Uterus (tissue), 2 donors: ENCODE measurements at regions not wholly inside any gene's neighbourhood (a gene's known extent, or its start where the extent isn't known, plus 50 kb on each side); places are given as distances from the start of the nearest gene placed in this dataset.

Experiments used
- CTCF ChIP-seq, 4 experiments: fragments of 200-600 bp in 2 of 4; fragments of 450-650 bp in 2 of 4; sonication (generic) in 2 of 4; IDR thresholded peaks; one replicate each; pipeline ENCODE4 v1.5.1; 2016 to 2019; ENCODE audit warnings: antibody characterized with exemption in 4 of 4, mild to moderate bottlenecking in 2 of 4, moderate library complexity in 1 of 4
- POLR2A ChIP-seq, 2 donors: fragments of 450-650 bp; IDR thresholded peaks; one replicate each; pipeline ENCODE4 v1.6.1; 2016; ENCODE audit warnings: antibody characterized with exemption in 2 of 2, mild to moderate bottlenecking in 1 of 2, moderate library complexity in 1 of 2

GRCh38 chr4:164009435-164009834 lies 514.9 kb downstream of the TMA16 start:
- TF ChIP-seq CTCF (IDR thresholded peaks at IDR 0.05) (no peak), POLR2A (IDR thresholded peaks at IDR 0.05) (no peak)
